GM12878 (cell line): ENCODE measurements at regions not wholly inside any gene's neighbourhood (a gene's known extent, or its start where the extent isn't known, plus 50 kb on each side); places are given as distances from the start of the nearest gene placed in this dataset.

Experiments
- ATAC-seq: fragments of 200-7000 bp; cut with Tn5 transposase; 3 replicates; pipeline ENCODE4 v1.9.1; 2020; ENCODE audit warnings: mild to moderate bottlenecking, moderate library complexity
- BruUV-seq: library from RNA; stranded (reverse); fragments of 400-500 nt; replicated peaks from 2 replicates; lab custom pipeline; 2021; lab: Mats Ljungman, UMichigan
- CTCF ChIA-PET: fragments of 300-600 bp; sonication (Branson Sonifier 250); formaldehyde crosslinking; extraction: SDS; loops from one replicate; lab custom pipeline; 2021; ENCODE audit warnings: inconsistent platforms; lab: Yijun Ruan, JAX
- POLR2A ChIA-PET: fragments of 350-600 bp; formaldehyde crosslinking; extraction: SDS; loops from one replicate; lab custom pipeline; 2021; ENCODE audit warnings: inconsistent platforms; lab: Charles Lee
- RAD21 ChIA-PET: fragments of 300-600 bp; sonication (Branson Sonifier 250); formaldehyde crosslinking; loops from one replicate; lab custom pipeline; 2023; ENCODE audit warnings: antibody characterized with exemption; ENCODE audit not compliant: unreplicated experiment; lab: Charles Lee
- SMC1A ChIA-PET: fragments of 300-600 bp; sonication (Branson Sonifier 250); formaldehyde crosslinking; loops from one replicate; lab custom pipeline; 2023; ENCODE audit not compliant: unreplicated experiment, uncharacterized antibody; lab: Charles Lee
- DNase-seq: peaks from one replicate; pipeline ENCODE4 v3.0.0-alpha.2; 2011; ENCODE audit warnings: low read depth, low spot score
- FAIRE-seq: peaks from 3 replicates; lab custom pipeline; 2011; peaks lifted over from hg19 to GRCh38; lab: Jason Lieb, UNC
- H2AFZ ChIP-seq: 2 replicates; pipeline ENCODE4 v1.6.0; 2011; ENCODE audit warnings: low read depth, low read length, control low read depth; ENCODE audit not compliant: control insufficient read depth
- H3K27ac ChIP-seq: 2 replicates; pipeline ENCODE4 v1.5.1; 2011; ENCODE audit warnings: control low read depth; ENCODE audit not compliant: control insufficient read depth, insufficient read depth
- H3K27me3 ChIP-seq, 2 experiments: replicated peaks in 1 of 2; 2 replicates each; pipeline versions ENCODE4 v1.6.0 to v1.6.1; 2011; ENCODE audit warnings: low read length in 1 of 2; ENCODE audit not compliant: control insufficient read depth in 2 of 2, insufficient read depth in 2 of 2
- H3K36me3 ChIP-seq, 2 experiments: 2 replicates each; pipeline ENCODE4 v1.5.1; 2011; ENCODE audit warnings: low read length in 1 of 2; ENCODE audit not compliant: control insufficient read depth in 2 of 2, insufficient read depth in 2 of 2
- H3K4me1 ChIP-seq: 2 replicates; pipeline ENCODE4 v1.6.1; 2011; ENCODE audit warnings: mild to moderate bottlenecking, low read length, moderate library complexity, mixed read lengths; ENCODE audit not compliant: control insufficient read depth, insufficient read depth
- H3K4me2 ChIP-seq: 2 replicates; pipeline ENCODE4 v1.6.0; 2011; ENCODE audit warnings: control low read depth; ENCODE audit not compliant: control insufficient read depth, insufficient read depth
- H3K4me3 ChIP-seq: fragments of 200-600 bp; sonication (generic); 2 replicates; pipeline ENCODE4 v1.5.1; 2016
- H3K79me2 ChIP-seq: 2 replicates; pipeline ENCODE4 v1.6.0; 2011; ENCODE audit warnings: low read length; ENCODE audit not compliant: control insufficient read depth, insufficient read depth
- H3K9ac ChIP-seq: 2 replicates; pipeline ENCODE4 v1.8.0; 2011; ENCODE audit warnings: low read length, control low read depth, mixed read lengths; ENCODE audit not compliant: control insufficient read depth, insufficient read depth
- H3K9me3 ChIP-seq: replicated peaks from 3 replicates; pipeline ENCODE4 v1.5.1; 2011; ENCODE audit warnings: mild to moderate bottlenecking, low read length; ENCODE audit not compliant: control insufficient read depth, insufficient read depth
- H4K20me1 ChIP-seq: 2 replicates; pipeline ENCODE4 v1.6.0; 2011; ENCODE audit not compliant: control insufficient read depth, insufficient read depth
- ATF3 ChIP-seq: IDR thresholded peaks from 2 replicates; pipeline ENCODE4 v1.6.1; 2011; ENCODE audit warnings: low read depth, mild to moderate bottlenecking, low read length, moderate library complexity, borderline replicate concordance; ENCODE audit errors: extremely low read depth
- CBFB ChIP-seq: IDR thresholded peaks from 2 replicates; pipeline ENCODE4 v1.6.1; 2016; ENCODE audit warnings: antibody characterized with exemption, low read depth
- CHD4 ChIP-seq: fragments of 200-600 bp; sonication (generic); IDR thresholded peaks from 2 replicates; pipeline ENCODE4 v1.6.1; 2016; ENCODE audit warnings: mild to moderate bottlenecking
- CTCF ChIP-seq, 3 experiments: IDR thresholded peaks in 2 of 3; conservative IDR thresholded peaks in 1 of 3; 2 replicates each; pipeline ENCODE4 v1.5.1; 2011; ENCODE audit warnings: low read depth in 3 of 3, low read length in 3 of 3, mild to moderate bottlenecking in 3 of 3, control low read depth in 2 of 3, moderate library complexity in 2 of 3, inconsistent platforms in 1 of 3, mixed read lengths in 1 of 3; ENCODE audit not compliant: control insufficient read depth in 2 of 3, insufficient read depth in 1 of 3; ENCODE audit errors: extremely low read depth in 1 of 3
- E2F4 ChIP-seq: IDR thresholded peaks from 2 replicates; pipeline ENCODE4 v1.6.1; 2012; ENCODE audit warnings: low read depth, low read length, improper control_type of control experiment
- HSF1 ChIP-seq: fragments of 150-350 bp; IDR thresholded peaks from 2 replicates; pipeline ENCODE4 v1.6.1; 2014; ENCODE audit warnings: mild to moderate bottlenecking, low read depth, low read length
- IKZF1 ChIP-seq: fragments of 450-650 bp; conservative IDR thresholded peaks from 2 replicates; pipeline ENCODE4 v1.6.1; 2017; ENCODE audit warnings: antibody characterized with exemption, mild to moderate bottlenecking
- MTA2 ChIP-seq: fragments of 450-650 bp; IDR thresholded peaks from 2 replicates; pipeline ENCODE4 v1.6.1; 2016; ENCODE audit warnings: low read depth, mild to moderate bottlenecking, moderate library complexity
- MYC ChIP-seq: IDR thresholded peaks from 2 replicates; pipeline ENCODE4 v1.6.1; 2011; ENCODE audit warnings: mild to moderate bottlenecking, low read length, moderate library complexity, inconsistent platforms; ENCODE audit not compliant: insufficient read depth, insufficient replicate concordance, insufficient read length, severe bottlenecking
- NFYB ChIP-seq: IDR thresholded peaks from 2 replicates; pipeline ENCODE4 v1.6.1; 2011; ENCODE audit warnings: low read depth, mild to moderate bottlenecking, low read length, improper control_type of control experiment, moderate library complexity; ENCODE audit not compliant: insufficient read depth
- SKIL ChIP-seq: fragments of 450-650 bp; IDR thresholded peaks from 2 replicates; pipeline ENCODE4 v1.6.1; 2017; ENCODE audit warnings: mild to moderate bottlenecking, low read depth, inconsistent platforms; ENCODE audit not compliant: poor library complexity, severe bottlenecking
- SMAD5 ChIP-seq: IDR thresholded peaks from 2 replicates; pipeline ENCODE4 v1.6.1; 2016; ENCODE audit warnings: antibody characterized with exemption, low read depth
- SREBF2 ChIP-seq: IDR thresholded peaks from 2 replicates; pipeline ENCODE4 v1.6.1; 2012; ENCODE audit warnings: mild to moderate bottlenecking, low read length
- SRF ChIP-seq, 2 experiments: IDR thresholded peaks; 2 replicates each; pipeline ENCODE4 v1.6.1; 2011; ENCODE audit warnings: low read depth in 2 of 2, low read length in 2 of 2, mild to moderate bottlenecking in 1 of 2, moderate library complexity in 1 of 2
- STAT1 ChIP-seq: fragments of 450-650 bp; conservative IDR thresholded peaks from 2 replicates; pipeline ENCODE4 v1.6.1; 2014; ENCODE audit warnings: antibody characterized with exemption, mild to moderate bottlenecking
- USF1 ChIP-seq: IDR thresholded peaks from 2 replicates; pipeline ENCODE4 v1.6.1; 2011; ENCODE audit warnings: borderline replicate concordance, low read depth, mild to moderate bottlenecking, moderate library complexity, mixed read lengths, low read length; ENCODE audit not compliant: insufficient read depth; ENCODE audit errors: extremely low read length
- WGBS: methylation state at CpG from one replicate; pipeline ENCODE4 v1.1.6; 2016; ENCODE audit warnings: low lambda C conversion rate; ENCODE audit not compliant: insufficient replicate concordance, insufficient coverage; ENCODE audit errors: missing lambda C conversion rate; 5-methylcytosine and 5-hydroxymethylcytosine counted together
- in situ Hi-C: fragments of 300-500 bp; cut with MboI; formaldehyde crosslinking; loops from 9 replicates; pipeline ENCODE4 v1.14.3; 2018; ENCODE audit warnings: mixed read lengths
- intact Hi-C: fragments of 100-400 bp; cut with micrococcal nuclease; formaldehyde crosslinking; loops from one replicate; pipeline ENCODE4 v1.14.2; 2022; ENCODE audit not compliant: unreplicated experiment

- DNase-seq (no peak), FAIRE-seq (no peak), ATAC-seq (no peak)
- POLR2A ChIA-PET: no interaction called here
- Histone ChIP-seq H3K27me3 (no peaks in the 10 kb centered on the region), H4K20me1 (no peaks in the 10 kb centered on the region), H3K9me3 (no peaks in the 10 kb centered on the region), H3K79me2 (no peaks in the 10 kb centered on the region), H3K36me3 (no peaks in the 10 kb centered on the region), H3K4me3 (no peak overlapping the region), H3K27ac (no peak overlapping the region), H3K4me2 (no peak overlapping the region), H3K9ac (no peak overlapping the region), H3K4me1 (no peaks in the 10 kb centered on the region), H2AFZ (no peak overlapping the region)
- in situ Hi-C loops: loop anchor here (5.0 kb wide), 2 partner anchors 177 to 642 kb away; no protein-coding TSS in a partner anchor
- CTCF ChIA-PET: interaction anchor here (0.9 to 1.5 kb wide), 6 partner anchors 9 to 654 kb away, joined by 3 to 5 read pairs (median 3); partner anchors contain the start of gene BDH2
- BruUV-seq: no TSS peak
- RAD21 ChIA-PET: interaction anchor here (0.7 to 1.1 kb wide), 3 partner anchors 175 to 654 kb away, joined by 3 read pairs; partner anchors contain the start of gene BDH2
- WGBS: 88% methylated on average over 2 of the region's 2 CpGs
- intact Hi-C loops: loop anchor here (5.0 kb wide), 1 partner anchor 647 kb away; no protein-coding TSS in a partner anchor
- SMC1A ChIA-PET: interaction anchor here (1.0 to 2.8 kb wide), 5 partner anchors 13 to 182 kb away, joined by 3 to 9 read pairs (median 3); no protein-coding TSS in a partner anchor
- TF ChIP-seq SREBF2 (no peak), CTCF (IDR thresholded peaks at IDR 0.05 in 2 of 3, conservative IDR thresholded peaks at IDR 0.05 in 1 of 3; ENCODE audit: control insufficient read depth in 2 of 3, extremely low read depth in 1 of 3, insufficient read depth in 1 of 3, low read depth in 3 of 3, low read length in 3 of 3) (no peak), SKIL (no peak), ATF3 (no peak), MYC (no peak), NFYB (no peak), CHD4 (no peak), IKZF1 (no peak), STAT1 (no peak), MTA2 (no peak), SRF (IDR thresholded peaks at IDR 0.05; ENCODE audit: low read depth in 2 of 2, low read length in 2 of 2) (no peak), HSF1 (no peak), E2F4 (no peak), SMAD5 (no peak), USF1 (no peak), CBFB (no peak)
These were observed 55.9 kb upstream of the NFKB1 start for GRCh38 chr4:102445213-102445612.
